SH-SY5Y (cell line): ENCODE measurements at regions not wholly inside any gene's neighbourhood (a gene's known extent, or its start where the extent isn't known, plus 50 kb on each side); places are given as distances from the start of the nearest gene placed in this dataset.

Experiments used
- GATA2 ChIP-seq: IDR thresholded peaks from 2 replicates; pipeline ENCODE4 v1.6.1; 2011; ENCODE audit warnings: mild to moderate bottlenecking, low read depth, low read length
- GATA3 ChIP-seq: IDR thresholded peaks from 2 replicates; pipeline ENCODE4 v1.6.1; 2011; ENCODE audit warnings: low read depth, mild to moderate bottlenecking, low read length, moderate library complexity

GRCh38 chr2:215868846-215869543, 144.4 kb downstream of the MREG start:
- TF ChIP-seq GATA3 (no peak), GATA2 (no peak)
